ENCODE measurements at regions not wholly inside any gene's neighbourhood (a gene's known extent, or its start where the extent isn't known, plus 50 kb on each side); places are given as distances from the start of the nearest gene placed in this dataset.

DNA sequence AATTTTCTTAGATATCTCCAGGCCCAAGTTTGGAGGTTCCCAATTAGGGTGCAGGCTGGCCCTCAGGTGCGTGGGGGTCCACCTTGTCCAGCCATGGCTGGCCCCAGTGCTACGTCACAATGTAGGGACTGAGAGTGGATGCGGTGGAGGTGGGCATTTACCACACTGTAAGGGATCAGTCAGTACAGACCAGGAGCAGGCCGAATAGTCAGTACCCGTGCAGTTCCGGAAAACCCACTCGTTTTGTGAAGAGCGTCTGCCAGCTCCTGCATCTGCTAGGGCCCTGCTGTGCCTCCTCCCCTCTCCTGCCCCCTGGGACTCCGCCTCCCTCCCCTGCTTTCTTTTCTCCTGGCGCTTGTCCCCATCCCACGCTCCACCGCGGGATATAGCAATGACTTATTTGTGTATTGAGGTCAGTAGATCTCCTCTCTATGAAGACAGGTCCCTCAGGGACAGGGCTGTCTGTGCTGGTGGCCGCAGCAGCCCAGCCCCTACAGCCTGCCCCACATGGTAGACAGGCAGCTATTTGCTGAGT, 50.4 kb upstream of the SEPTIN5 start:
- no peak for DNase-seq

GRCh38 chr22:19664406-19664805, 49.9 kb upstream of the SEPTIN5 start:
- DNase-seq, result no peak

Measured in activated CD4-positive, alpha-beta T cell treated with anti-CD3 and anti-CD28 coated beads, Interleukin-2, Interleukin-6, amounts not matched to agents 100 ng/mL and 50 ng/mL, durations not matched to agents 16 hours and 8 hours (primary cell).